Gastroesophageal sphincter (tissue), 3 donors: ENCODE measurements at regions not wholly inside any gene's neighbourhood (a gene's known extent, or its start where the extent isn't known, plus 50 kb on each side); places are given as distances from the start of the nearest gene placed in this dataset.

ENCODE experiments used
- POLR2A ChIP-seq, 2 donors: fragments of 450-650 bp; IDR thresholded peaks; one replicate each; pipeline ENCODE4 v1.6.1; 2017; ENCODE audit warnings: antibody characterized with exemption in 2 of 2, mild to moderate bottlenecking in 2 of 2, moderate library complexity in 1 of 2
- TF ChIP-seq, protein P1 (sequence below), 4 experiments: fragments of 200-600 bp in 2 of 4; fragments of 450-650 bp in 2 of 4; sonication (generic) in 1 of 4; IDR thresholded peaks; one replicate each; pipeline ENCODE4 v1.5.1; 2017 to 2019; ENCODE audit warnings: antibody characterized with exemption in 4 of 4, mild to moderate bottlenecking in 2 of 4, moderate library complexity in 2 of 4

GRCh38 chr3:177580437-177580836, 383.2 kb upstream of the TBL1XR1 start:
- TF ChIP-seq, protein P1, sequence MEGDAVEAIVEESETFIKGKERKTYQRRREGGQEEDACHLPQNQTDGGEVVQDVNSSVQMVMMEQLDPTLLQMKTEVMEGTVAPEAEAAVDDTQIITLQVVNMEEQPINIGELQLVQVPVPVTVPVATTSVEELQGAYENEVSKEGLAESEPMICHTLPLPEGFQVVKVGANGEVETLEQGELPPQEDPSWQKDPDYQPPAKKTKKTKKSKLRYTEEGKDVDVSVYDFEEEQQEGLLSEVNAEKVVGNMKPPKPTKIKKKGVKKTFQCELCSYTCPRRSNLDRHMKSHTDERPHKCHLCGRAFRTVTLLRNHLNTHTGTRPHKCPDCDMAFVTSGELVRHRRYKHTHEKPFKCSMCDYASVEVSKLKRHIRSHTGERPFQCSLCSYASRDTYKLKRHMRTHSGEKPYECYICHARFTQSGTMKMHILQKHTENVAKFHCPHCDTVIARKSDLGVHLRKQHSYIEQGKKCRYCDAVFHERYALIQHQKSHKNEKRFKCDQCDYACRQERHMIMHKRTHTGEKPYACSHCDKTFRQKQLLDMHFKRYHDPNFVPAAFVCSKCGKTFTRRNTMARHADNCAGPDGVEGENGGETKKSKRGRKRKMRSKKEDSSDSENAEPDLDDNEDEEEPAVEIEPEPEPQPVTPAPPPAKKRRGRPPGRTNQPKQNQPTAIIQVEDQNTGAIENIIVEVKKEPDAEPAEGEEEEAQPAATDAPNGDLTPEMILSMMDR (IDR thresholded peaks at IDR 0.05) = no peak
- no peak for TF ChIP-seq POLR2A (IDR thresholded peaks at IDR 0.05)
